GM06990 (cell line): ENCODE measurements at regions not wholly inside any gene's neighbourhood (a gene's known extent, or its start where the extent isn't known, plus 50 kb on each side); places are given as distances from the start of the nearest gene placed in this dataset.
"Not testable (repeated sequence)": the region's sequence is repeated elsewhere in the genome, so short reads cannot be mapped to it uniquely, and the experiment has no call there.

Experiments
- DNase-seq: peaks from one replicate; pipeline ENCODE4 v3.0.0-alpha.2; 2011; ENCODE audit not compliant: insufficient read length; ENCODE audit errors: extremely low read depth
- H3K27me3 ChIP-seq: replicated peaks from 2 replicates; pipeline ENCODE4 v1.6.0; 2011; ENCODE audit warnings: low read length; ENCODE audit not compliant: control insufficient read depth, insufficient read depth
- H3K36me3 ChIP-seq: 2 replicates; pipeline ENCODE4 v1.5.1; 2011; ENCODE audit warnings: low read length; ENCODE audit not compliant: control insufficient read depth, insufficient read depth
- H3K4me3 ChIP-seq: replicated peaks from 2 replicates; pipeline ENCODE4 v1.5.1; 2011; ENCODE audit warnings: low read depth, mild to moderate bottlenecking, control low read depth, low read length
- CTCF ChIP-seq: IDR thresholded peaks from 2 replicates; pipeline ENCODE4 v1.5.1; 2011; ENCODE audit warnings: low read length, control low read depth, mild to moderate bottlenecking, inconsistent platforms; ENCODE audit not compliant: insufficient read depth, poor library complexity, severe bottlenecking

- Histone ChIP-seq H3K4me3 (no peak overlapping the region), H3K27me3 (no peaks in the 10 kb centered on the region), H3K36me3 (no peaks in the 10 kb centered on the region)
- TF ChIP-seq CTCF = no peak
- DNase-seq = no peak
These were observed 466.7 kb downstream of the TUBA3C start for GRCh38 chr13:18714889-18715288.

GRCh38 chr13:18710673-18711072, 471.0 kb downstream of the TUBA3C start:
- H3K36me3 ChIP-seq, DNase-seq, H3K4me3 ChIP-seq, H3K27me3 ChIP-seq: not testable (repeated sequence)

- not testable (repeated sequence) for DNase-seq, H3K36me3 ChIP-seq, H3K27me3 ChIP-seq, H3K4me3 ChIP-seq
These were observed 475.1 kb downstream of the TUBA3C start for GRCh38 chr13:18706538-18706937.

- not testable (repeated sequence) for H3K27me3 ChIP-seq, H3K36me3 ChIP-seq, DNase-seq
These were observed 479.0 kb downstream of the TUBA3C start for GRCh38 chr13:18702464-18703247.

GRCh38 chr13:18698332-18698731, 483.3 kb downstream of the TUBA3C start:
- not testable (repeated sequence) for H3K4me3 ChIP-seq, H3K27me3 ChIP-seq, H3K36me3 ChIP-seq, DNase-seq

More at GRCh38 chr13:18702464-18703247, 479.0 kb downstream of the TUBA3C start:
- H3K4me3 ChIP-seq = not testable (repeated sequence)

- not testable (repeated sequence) for DNase-seq, H3K4me3 ChIP-seq, H3K36me3 ChIP-seq, H3K27me3 ChIP-seq
These were observed 483.8 kb downstream of the TUBA3C start for GRCh38 chr13:18697851-18698250.

- DNase-seq, H3K36me3 ChIP-seq, H3K4me3 ChIP-seq, H3K27me3 ChIP-seq: not testable (repeated sequence)
These were observed 484.4 kb downstream of the TUBA3C start for GRCh38 chr13:18697221-18697620.

- H3K27me3 ChIP-seq, DNase-seq, H3K4me3 ChIP-seq, H3K36me3 ChIP-seq: not testable (repeated sequence)
These were observed 504.2 kb downstream of the TUBA3C start for GRCh38 chr13:18677403-18677802.

- not testable (repeated sequence) for DNase-seq, H3K27me3 ChIP-seq, H3K36me3 ChIP-seq, H3K4me3 ChIP-seq
These were observed 506.4 kb downstream of the TUBA3C start for GRCh38 chr13:18675268-18675667.

GRCh38 chr13:18673794-18674193, 507.8 kb downstream of the TUBA3C start:
- not testable (repeated sequence) for H3K4me3 ChIP-seq, H3K36me3 ChIP-seq, DNase-seq, H3K27me3 ChIP-seq

GRCh38 chr13:18666585-18666984, 515.0 kb downstream of the TUBA3C start:
- not testable (repeated sequence) for H3K4me3 ChIP-seq, H3K36me3 ChIP-seq, DNase-seq, H3K27me3 ChIP-seq

GRCh38 chr13:18665716-18666115, 515.9 kb downstream of the TUBA3C start:
- DNase-seq, H3K4me3 ChIP-seq, H3K36me3 ChIP-seq, H3K27me3 ChIP-seq: not testable (repeated sequence)

GRCh38 chr13:18665124-18665523, 516.5 kb downstream of the TUBA3C start:
- not testable (repeated sequence) for H3K36me3 ChIP-seq, DNase-seq, H3K27me3 ChIP-seq, H3K4me3 ChIP-seq

- not testable (repeated sequence) for DNase-seq, H3K27me3 ChIP-seq, H3K4me3 ChIP-seq, H3K36me3 ChIP-seq
These were observed 518.4 kb downstream of the TUBA3C start for GRCh38 chr13:18663222-18663621.
